H1 (cell line): ENCODE measurements at regions not wholly inside any gene's neighbourhood (a gene's known extent, or its start where the extent isn't known, plus 50 kb on each side); places are given as distances from the start of the nearest gene placed in this dataset.

ENCODE experiments used
- ATF2 ChIP-seq: IDR thresholded peaks from 2 replicates; pipeline ENCODE4 v1.6.1; 2012; ENCODE audit warnings: low read length, inconsistent platforms
- CBX5 ChIP-seq: fragments of 300-800, 300-1000 bp; sonication (generic); IDR thresholded peaks from 2 replicates; pipeline ENCODE4 v1.7.1; 2016; ENCODE audit warnings: antibody characterized with exemption, low read length, low read depth
- EZH2 ChIP-seq: fragments of 200-600 bp; sonication (generic); IDR thresholded peaks from 2 replicates; pipeline ENCODE4 v1.7.1; 2012; ENCODE audit warnings: low read depth, mild to moderate bottlenecking, moderate library complexity, low read length, inconsistent platforms; ENCODE audit not compliant: severe bottlenecking
- JUND ChIP-seq: IDR thresholded peaks from 2 replicates; pipeline ENCODE4 v1.6.1; 2011; ENCODE audit warnings: mild to moderate bottlenecking, improper control_type of control experiment, low read length
- KDM1A ChIP-seq: fragments of 200-600, 300-600 bp; sonication (generic); IDR thresholded peaks from 2 replicates; pipeline ENCODE4 v1.7.1; 2016; ENCODE audit warnings: mild to moderate bottlenecking, low read length, borderline replicate concordance
- POLR2A ChIP-seq, 2 experiments: IDR thresholded peaks; 1 replicate in 1 of 2; 2 replicates in 1 of 2; pipeline ENCODE4 v1.6.1; 2011; ENCODE audit warnings: low read depth in 2 of 2, low read length in 2 of 2, mild to moderate bottlenecking in 2 of 2; ENCODE audit errors: control extremely low read depth in 1 of 2
- POLR2AphosphoS5 ChIP-seq: IDR thresholded peaks from 2 replicates; pipeline ENCODE4 v1.6.1; 2011; ENCODE audit warnings: low read depth, low read length
- SIN3A ChIP-seq, 2 experiments: IDR thresholded peaks in 1 of 2; conservative IDR thresholded peaks in 1 of 2; 2 replicates each; pipeline ENCODE4 v1.6.1; 2011 to 2012; ENCODE audit warnings: low read length in 2 of 2, improper control_type of control experiment in 1 of 2, low read depth in 1 of 2, mild to moderate bottlenecking in 1 of 2
- SP2 ChIP-seq: IDR thresholded peaks from 2 replicates; pipeline ENCODE4 v1.6.1; 2012; ENCODE audit warnings: mild to moderate bottlenecking, low read length, inconsistent platforms
- TAF1 ChIP-seq: IDR thresholded peaks from 2 replicates; pipeline ENCODE4 v1.6.1; 2011; ENCODE audit warnings: mild to moderate bottlenecking, low read depth, low read length
- USF2 ChIP-seq: IDR thresholded peaks from 2 replicates; pipeline ENCODE4 v1.6.1; 2011; ENCODE audit warnings: low read length, improper control_type of control experiment
- TF ChIP-seq, protein P1 (sequence below), 3 experiments: IDR thresholded peaks; 1 replicate in 2 of 3; 2 replicates in 1 of 3; pipeline versions ENCODE4 v1.5.1 to v1.6.1; 2011; ENCODE audit warnings: low read length in 3 of 3, mild to moderate bottlenecking in 3 of 3, inconsistent platforms in 2 of 3, low read depth in 1 of 3, moderate library complexity in 1 of 3; ENCODE audit not compliant: insufficient read depth in 1 of 3; ENCODE audit errors: control extremely low read depth in 1 of 3

- TF ChIP-seq, protein P1, sequence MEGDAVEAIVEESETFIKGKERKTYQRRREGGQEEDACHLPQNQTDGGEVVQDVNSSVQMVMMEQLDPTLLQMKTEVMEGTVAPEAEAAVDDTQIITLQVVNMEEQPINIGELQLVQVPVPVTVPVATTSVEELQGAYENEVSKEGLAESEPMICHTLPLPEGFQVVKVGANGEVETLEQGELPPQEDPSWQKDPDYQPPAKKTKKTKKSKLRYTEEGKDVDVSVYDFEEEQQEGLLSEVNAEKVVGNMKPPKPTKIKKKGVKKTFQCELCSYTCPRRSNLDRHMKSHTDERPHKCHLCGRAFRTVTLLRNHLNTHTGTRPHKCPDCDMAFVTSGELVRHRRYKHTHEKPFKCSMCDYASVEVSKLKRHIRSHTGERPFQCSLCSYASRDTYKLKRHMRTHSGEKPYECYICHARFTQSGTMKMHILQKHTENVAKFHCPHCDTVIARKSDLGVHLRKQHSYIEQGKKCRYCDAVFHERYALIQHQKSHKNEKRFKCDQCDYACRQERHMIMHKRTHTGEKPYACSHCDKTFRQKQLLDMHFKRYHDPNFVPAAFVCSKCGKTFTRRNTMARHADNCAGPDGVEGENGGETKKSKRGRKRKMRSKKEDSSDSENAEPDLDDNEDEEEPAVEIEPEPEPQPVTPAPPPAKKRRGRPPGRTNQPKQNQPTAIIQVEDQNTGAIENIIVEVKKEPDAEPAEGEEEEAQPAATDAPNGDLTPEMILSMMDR (IDR thresholded peaks at IDR 0.05; ENCODE audit: control extremely low read depth in 1 of 3, insufficient read depth in 1 of 3, low read depth in 1 of 3, low read length in 3 of 3) = no peak
- no peak for TF ChIP-seq EZH2
- no peak for TF ChIP-seq TAF1
- no peak for TF ChIP-seq POLR2AphosphoS5
- TF ChIP-seq ATF2 = no peak
- no peak for TF ChIP-seq POLR2A (IDR thresholded peaks at IDR 0.05; ENCODE audit: control extremely low read depth in 1 of 2, low read depth in 2 of 2, low read length in 2 of 2)
- no peak for TF ChIP-seq USF2
- no peak for TF ChIP-seq JUND
- TF ChIP-seq SIN3A (conservative IDR thresholded peaks at IDR 0.05 in 1 of 2, IDR thresholded peaks at IDR 0.05 in 1 of 2; ENCODE audit: low read depth in 1 of 2, low read length in 2 of 2) = no peak
- no peak for TF ChIP-seq SP2
- TF ChIP-seq KDM1A = no peak
- no peak for TF ChIP-seq CBX5
These were observed 147.5 kb upstream of the CIBAR2 start for GRCh38 chr16:85259832-85260167.
